Mesothelial cell of epicardium (in vitro differentiated cells): ENCODE measurements at regions not wholly inside any gene's neighbourhood (a gene's known extent, or its start where the extent isn't known, plus 50 kb on each side); places are given as distances from the start of the nearest gene placed in this dataset.

Experiments used
- DNase-seq, 2 experiments: peaks; one replicate each; pipeline ENCODE4 v3.0.0; 2021; ENCODE audit warnings: low spot score in 2 of 2; ENCODE audit not compliant: unreplicated experiment in 2 of 2
- H3K27ac Mint-ChIP-seq: 2 replicates; pipeline ENCODE4 v1.8.0; 2021; ENCODE audit warnings: mixed read lengths
- H3K27me3 Mint-ChIP-seq: 2 replicates; pipeline ENCODE4 v1.8.0; 2021; ENCODE audit warnings: low read depth, mixed read lengths
- H3K36me3 Mint-ChIP-seq: 2 replicates; pipeline ENCODE4 v1.8.0; 2021; ENCODE audit warnings: mixed read lengths
- H3K4me1 Mint-ChIP-seq: 2 replicates; pipeline ENCODE4 v1.8.0; 2021; ENCODE audit warnings: mixed read lengths
- H3K4me3 Mint-ChIP-seq: 2 replicates; pipeline ENCODE4 v1.8.0; 2021; ENCODE audit warnings: mild to moderate bottlenecking, moderate library complexity, mixed read lengths
- H3K9me3 Mint-ChIP-seq: 2 replicates; pipeline ENCODE4 v1.8.0; 2021; ENCODE audit warnings: mixed read lengths
- TF ChIP-seq, protein P1 (sequence below): fragments of 200-600 bp; sonication (generic); IDR thresholded peaks from one replicate; pipeline ENCODE4 v1.5.0; 2021; ENCODE audit warnings: antibody characterized with exemption; ENCODE audit not compliant: unreplicated experiment

DNA sequence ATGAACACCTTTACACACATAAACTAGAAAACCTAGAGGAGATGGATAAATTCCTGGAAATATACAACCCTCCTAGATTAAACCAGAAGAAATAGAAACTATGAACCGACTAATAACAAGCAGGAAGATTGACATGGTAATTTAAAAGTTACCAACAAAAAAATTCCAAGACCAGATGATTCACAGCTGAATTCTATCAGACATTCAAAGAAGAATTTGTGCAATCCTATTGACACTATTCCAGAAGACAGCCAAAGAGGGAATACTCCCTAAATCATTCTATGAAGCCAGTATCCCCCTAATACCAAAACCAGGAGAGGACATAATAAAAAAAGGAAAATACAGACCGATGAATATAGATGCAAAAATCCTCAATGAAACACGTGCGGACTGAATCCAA is 102.6 kb upstream of the KRR1 start:
- H3K4me1 Mint-ChIP-seq, result no peaks in the 10 kb centered on the region

DNA sequence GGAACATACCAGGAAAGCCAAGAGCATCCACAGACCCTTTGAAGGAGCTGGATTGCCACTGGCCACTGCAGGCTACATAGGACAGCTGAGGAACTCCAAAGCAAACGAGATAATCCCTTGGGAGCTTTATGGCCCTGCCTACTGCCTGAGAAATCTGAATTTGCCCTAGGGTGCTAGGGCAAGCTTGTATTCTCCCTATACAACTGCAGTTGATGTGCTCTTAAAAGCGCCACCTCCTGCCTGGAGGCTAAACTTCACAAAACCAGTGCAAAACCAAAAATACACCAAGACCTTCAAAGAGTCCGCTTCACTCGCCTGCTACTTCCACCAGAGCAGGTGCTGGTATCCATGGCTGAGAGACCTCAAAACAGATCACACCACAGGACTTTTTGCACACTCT is 99.6 kb upstream of the KRR1 start:
- Mint-ChIP-seq H3K27ac (no peak overlapping the region), H3K4me3 (no peak overlapping the region), H3K27me3 (no peaks in the 10 kb centered on the region), H3K36me3 (peaks cover 14% of the 10 kb centered on the region), H3K4me1 (no peaks in the 10 kb centered on the region), H3K9me3 (peaks cover 33% of the 10 kb centered on the region)
- TF ChIP-seq, protein P1, sequence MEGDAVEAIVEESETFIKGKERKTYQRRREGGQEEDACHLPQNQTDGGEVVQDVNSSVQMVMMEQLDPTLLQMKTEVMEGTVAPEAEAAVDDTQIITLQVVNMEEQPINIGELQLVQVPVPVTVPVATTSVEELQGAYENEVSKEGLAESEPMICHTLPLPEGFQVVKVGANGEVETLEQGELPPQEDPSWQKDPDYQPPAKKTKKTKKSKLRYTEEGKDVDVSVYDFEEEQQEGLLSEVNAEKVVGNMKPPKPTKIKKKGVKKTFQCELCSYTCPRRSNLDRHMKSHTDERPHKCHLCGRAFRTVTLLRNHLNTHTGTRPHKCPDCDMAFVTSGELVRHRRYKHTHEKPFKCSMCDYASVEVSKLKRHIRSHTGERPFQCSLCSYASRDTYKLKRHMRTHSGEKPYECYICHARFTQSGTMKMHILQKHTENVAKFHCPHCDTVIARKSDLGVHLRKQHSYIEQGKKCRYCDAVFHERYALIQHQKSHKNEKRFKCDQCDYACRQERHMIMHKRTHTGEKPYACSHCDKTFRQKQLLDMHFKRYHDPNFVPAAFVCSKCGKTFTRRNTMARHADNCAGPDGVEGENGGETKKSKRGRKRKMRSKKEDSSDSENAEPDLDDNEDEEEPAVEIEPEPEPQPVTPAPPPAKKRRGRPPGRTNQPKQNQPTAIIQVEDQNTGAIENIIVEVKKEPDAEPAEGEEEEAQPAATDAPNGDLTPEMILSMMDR, result no peak
- DNase-seq, result no peak

More for the DNA sequence above, 102.6 kb upstream of the KRR1 start:
- Mint-ChIP-seq H3K27me3 (no peaks in the 10 kb centered on the region), H3K36me3 (peaks cover 18% of the 10 kb centered on the region), H3K4me3 (no peak overlapping the region), H3K9me3 (peaks cover 43% of the 10 kb centered on the region), H3K27ac (no peak overlapping the region)
- DNase-seq, result no peak
- TF ChIP-seq, protein P1, result no peak

GRCh38 chr12:75606956-75607355 is 95.5 kb upstream of the KRR1 start:
- no peak overlapping the region for H3K27ac Mint-ChIP-seq

GRCh38 chr12:75606151-75606550 is 94.7 kb upstream of the KRR1 start:
- no peaks in the 10 kb centered on the region for H3K9me3 Mint-ChIP-seq
- DNase-seq, result no peak
- H3K4me1 Mint-ChIP-seq, result peaks cover 3% of the 10 kb centered on the region
- TF ChIP-seq, protein P1, result no peak
- no peak overlapping the region for H3K4me3 Mint-ChIP-seq
- no peak overlapping the region for H3K27ac Mint-ChIP-seq
- H3K36me3 Mint-ChIP-seq, result no peaks in the 10 kb centered on the region
- no peaks in the 10 kb centered on the region for H3K27me3 Mint-ChIP-seq

More at GRCh38 chr12:75606956-75607355, 95.5 kb upstream of the KRR1 start:
- Mint-ChIP-seq H3K36me3 (no peaks in the 10 kb centered on the region), H3K27me3 (no peaks in the 10 kb centered on the region), H3K4me3 (no peak overlapping the region), H3K4me1 (peaks cover 3% of the 10 kb centered on the region), H3K9me3 (no peaks in the 10 kb centered on the region)
- no peak for DNase-seq
- TF ChIP-seq, protein P1, result no peak

DNA sequence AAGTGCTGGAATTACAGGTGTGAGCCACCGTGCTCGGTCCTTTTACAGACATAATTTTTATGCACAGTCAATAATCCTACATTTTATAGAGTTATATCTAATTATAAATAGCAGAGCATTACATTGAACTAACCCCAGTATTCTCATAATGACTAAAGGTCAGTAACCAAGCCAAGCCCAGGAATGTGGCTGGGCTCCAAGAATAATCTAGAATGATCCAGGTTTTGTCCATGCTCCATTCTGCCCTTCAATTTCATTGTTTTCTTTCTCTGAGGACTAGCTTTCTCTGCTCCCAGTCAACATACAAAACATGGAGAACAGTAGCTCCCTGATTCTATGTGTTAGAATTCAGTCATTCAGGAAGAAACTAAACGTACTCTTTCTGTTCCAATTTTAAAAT is 92.1 kb upstream of the KRR1 start:
- Mint-ChIP-seq H3K36me3 (no peaks in the 10 kb centered on the region), H3K27me3 (no peaks in the 10 kb centered on the region), H3K9me3 (peaks cover 3% of the 10 kb centered on the region), H3K27ac (no peak overlapping the region), H3K4me3 (no peak overlapping the region), H3K4me1 (peaks cover 3% of the 10 kb centered on the region)
- TF ChIP-seq, protein P1, result no peak
- DNase-seq, result no peak

DNA sequence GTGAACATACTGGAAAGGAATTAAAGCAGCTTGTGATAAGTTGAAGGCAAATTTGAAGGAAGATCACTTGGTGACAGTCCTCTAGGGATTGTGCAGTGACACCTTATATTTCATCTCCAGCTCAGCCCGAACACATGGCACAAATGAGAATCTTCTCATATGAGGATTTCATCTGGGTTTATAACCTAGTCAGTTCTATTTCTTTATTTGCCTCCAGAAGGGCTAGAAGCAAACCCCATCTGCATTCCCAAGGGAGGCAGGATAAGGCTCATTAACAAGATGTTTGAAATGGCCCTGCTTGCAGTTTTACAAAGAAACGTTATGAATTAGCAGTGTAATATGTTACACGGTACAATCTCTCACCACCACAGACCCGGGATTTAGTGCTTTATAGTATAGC is 90.7 kb upstream of the KRR1 start:
- DNase-seq, result no peak
- TF ChIP-seq, protein P1, result no peak
- Mint-ChIP-seq H3K9me3 (peaks cover 3% of the 10 kb centered on the region), H3K27me3 (no peaks in the 10 kb centered on the region), H3K4me1 (peaks cover 3% of the 10 kb centered on the region), H3K4me3 (no peak overlapping the region), H3K27ac (no peak overlapping the region), H3K36me3 (no peaks in the 10 kb centered on the region)
